Effector memory CD8-positive, alpha-beta T cell (primary cell): ENCODE measurements at regions not wholly inside any gene's neighbourhood (a gene's known extent, or its start where the extent isn't known, plus 50 kb on each side); places are given as distances from the start of the nearest gene placed in this dataset.
A peak's percentile ranks its signal among the peaks of the same experiment; 100 is the strongest.

ENCODE experiments used
- ATAC-seq: fragments of 150-1000 bp; cut with Tn5 transposase; replicated peaks from 2 replicates; pipeline ENCODE4 v1.10.0; 2021; ENCODE audit warnings: mild to moderate bottlenecking, moderate library complexity
- DNase-seq, 3 experiments: peaks; one replicate each; pipeline ENCODE4 v3.0.0; 2021
- H3K27ac Mint-ChIP-seq, 2 donors: one replicate each; pipeline ENCODE4 v1.8.0; 2022; ENCODE audit warnings: mild to moderate bottlenecking in 2 of 2, mixed read lengths in 2 of 2, moderate library complexity in 2 of 2
- H3K27me3 Mint-ChIP-seq, 2 donors: one replicate each; pipeline ENCODE4 v1.8.0; 2022; ENCODE audit warnings: mixed read lengths in 2 of 2
- H3K36me3 Mint-ChIP-seq: one replicate; pipeline ENCODE4 v1.8.0; 2022; ENCODE audit warnings: mild to moderate bottlenecking, moderate library complexity, mixed read lengths; ENCODE audit not compliant: insufficient read depth
- H3K4me1 Mint-ChIP-seq, 2 donors: one replicate each; pipeline ENCODE4 v1.8.0; 2022; ENCODE audit warnings: low read depth in 2 of 2, mixed read lengths in 2 of 2
- H3K4me3 Mint-ChIP-seq, 2 donors: one replicate each; pipeline ENCODE4 v1.8.0; 2022; ENCODE audit warnings: mild to moderate bottlenecking in 2 of 2, mixed read lengths in 2 of 2, moderate library complexity in 2 of 2
- H3K9me3 Mint-ChIP-seq, 2 donors: one replicate each; pipeline ENCODE4 v1.8.0; 2022; ENCODE audit warnings: mixed read lengths in 2 of 2

DNA sequence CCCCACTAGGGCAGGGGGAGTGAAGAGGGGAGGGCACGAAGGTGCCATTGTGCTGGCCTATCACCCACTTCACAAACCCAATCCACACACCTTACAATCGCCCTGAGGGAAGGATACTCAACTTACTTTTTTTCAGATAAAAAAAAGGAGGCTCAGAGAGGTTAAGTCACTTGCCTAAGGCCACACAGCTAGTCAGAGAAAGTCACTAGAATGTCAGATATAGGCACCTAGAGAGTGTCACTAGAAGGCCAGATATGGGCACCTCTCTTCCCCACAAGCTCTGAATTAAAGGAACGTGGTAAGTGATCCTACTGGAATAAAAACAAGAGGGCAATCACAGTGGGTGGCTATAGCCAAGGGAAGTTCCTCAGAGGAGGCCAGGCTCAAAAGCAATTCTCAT is 204.5 kb upstream of the ASIC2 start:
- H3K4me1 Mint-ChIP-seq, result no peaks in the 10 kb centered on the region
- H3K27ac Mint-ChIP-seq, result no peak overlapping the region
- no peak overlapping the region for H3K4me3 Mint-ChIP-seq
- ATAC-seq (no peak), DNase-seq (no peak)
- no peaks in the 10 kb centered on the region for H3K36me3 Mint-ChIP-seq
- peaks cover 21 to 55% of the 10 kb centered on the region in 2 donors for H3K27me3 Mint-ChIP-seq
- no peaks in the 10 kb centered on the region for H3K9me3 Mint-ChIP-seq

DNA sequence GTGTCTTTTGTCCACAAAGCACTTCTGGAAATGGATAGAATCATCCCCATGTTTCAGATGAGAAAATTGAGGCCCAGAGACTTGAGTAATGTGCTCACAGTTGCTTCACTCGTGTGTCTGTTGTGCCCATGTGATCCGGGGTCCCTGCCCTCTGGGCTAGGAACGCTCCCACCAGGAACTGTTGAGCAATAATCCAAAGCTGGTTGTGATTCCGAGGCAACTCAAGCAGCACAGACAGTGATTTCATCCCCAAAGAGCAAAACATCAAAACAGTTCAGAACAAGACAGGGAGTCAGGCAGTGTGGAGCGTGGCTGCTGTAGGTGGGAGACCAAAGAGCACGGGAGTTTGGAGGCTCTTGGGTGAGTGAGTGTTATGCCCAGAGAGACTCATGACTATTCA is 205.0 kb upstream of the ASIC2 start:
- ATAC-seq, result no peak
- Mint-ChIP-seq H3K27ac (no peak overlapping the region), H3K4me1 (no peaks in the 10 kb centered on the region), H3K9me3 (no peaks in the 10 kb centered on the region), H3K4me3 (no peak overlapping the region), H3K27me3 (peaks cover 25 to 57% of the 10 kb centered on the region in 2 donors), H3K36me3 (no peaks in the 10 kb centered on the region)
- no peak for DNase-seq

DNA sequence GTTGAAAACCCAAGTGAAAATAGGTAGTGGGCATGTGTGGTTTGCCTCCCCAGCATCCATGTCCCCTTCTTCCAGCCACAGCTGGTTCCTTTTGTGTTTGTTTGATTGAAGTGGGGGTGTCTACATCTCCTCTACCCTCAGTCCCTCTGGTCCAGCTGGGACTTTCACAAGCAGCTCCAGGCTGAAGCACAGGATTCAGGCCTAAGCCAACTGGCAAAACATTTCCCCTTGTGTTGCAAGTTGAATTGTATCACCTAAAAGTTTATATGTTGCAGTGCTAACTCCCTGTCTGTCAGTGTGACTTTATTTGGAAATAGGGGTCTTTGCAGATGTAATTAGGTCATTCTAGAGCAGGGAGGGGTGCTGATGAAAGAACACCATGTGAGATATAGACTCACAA is 205.9 kb upstream of the ASIC2 start:
- H3K27ac Mint-ChIP-seq, result no peak overlapping the region
- no peak for DNase-seq
- H3K4me3 Mint-ChIP-seq, result no peak overlapping the region
- ATAC-seq, result no peak
- no peaks in the 10 kb centered on the region for H3K36me3 Mint-ChIP-seq
- H3K4me1 Mint-ChIP-seq, result no peaks in the 10 kb centered on the region
- H3K9me3 Mint-ChIP-seq, result no peaks in the 10 kb centered on the region
- H3K27me3 Mint-ChIP-seq, result peaks cover 29 to 58% of the 10 kb centered on the region in 2 donors

DNA sequence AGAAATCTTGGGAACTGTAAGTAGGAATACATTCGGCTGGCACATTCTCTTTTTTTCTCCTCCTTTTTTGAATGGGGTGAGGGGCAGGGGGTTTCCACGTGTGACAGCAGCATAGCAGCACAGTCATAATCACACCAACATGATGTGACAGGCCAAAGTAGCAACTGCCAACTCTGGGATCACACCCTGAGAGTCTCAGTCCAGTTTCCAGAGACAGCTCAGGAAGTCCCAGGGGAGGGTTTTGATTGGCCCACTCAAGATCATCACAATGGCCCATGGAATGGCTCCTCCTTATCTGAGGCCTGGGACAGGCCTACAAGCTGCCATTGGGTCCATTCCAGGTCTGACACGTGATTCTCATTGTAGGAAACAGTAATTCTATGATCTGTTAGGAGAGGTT is 207.1 kb upstream of the ASIC2 start:
- H3K9me3 Mint-ChIP-seq, result peaks cover 0 to 2% of the 10 kb centered on the region in 2 donors
- no peak for ATAC-seq
- DNase-seq, result no peak
- no peak overlapping the region for H3K27ac Mint-ChIP-seq
- peaks cover 36 to 69% of the 10 kb centered on the region in 2 donors for H3K27me3 Mint-ChIP-seq
- no peaks in the 10 kb centered on the region for H3K4me1 Mint-ChIP-seq
- no peaks in the 10 kb centered on the region for H3K36me3 Mint-ChIP-seq
- no peak overlapping the region for H3K4me3 Mint-ChIP-seq

DNA sequence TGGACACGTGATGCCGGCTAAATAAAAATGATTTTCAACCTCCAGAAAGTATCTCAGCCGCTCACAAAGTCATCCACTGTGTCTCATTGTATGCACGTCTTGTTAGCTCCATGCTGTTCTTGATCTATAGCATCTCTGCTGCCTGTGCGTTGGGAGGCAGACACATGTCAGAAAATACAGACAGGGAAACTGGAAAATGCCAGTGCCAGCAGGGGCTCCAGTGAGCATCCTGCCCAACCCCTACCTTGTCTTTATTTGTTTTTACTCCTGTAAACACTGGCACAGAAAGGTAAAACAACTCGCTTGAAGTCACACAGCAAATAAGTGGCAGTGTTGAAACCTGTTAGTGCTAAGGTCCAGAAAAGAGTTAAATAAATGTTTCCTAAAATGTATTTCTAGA is 208.1 kb upstream of the ASIC2 start:
- Mint-ChIP-seq H3K4me1 (no peaks in the 10 kb centered on the region), H3K27me3 (peaks cover 46 to 72% of the 10 kb centered on the region in 2 donors), H3K36me3 (no peaks in the 10 kb centered on the region), H3K27ac (no peak overlapping the region), H3K4me3 (no peak overlapping the region), H3K9me3 (peaks cover 0 to 2% of the 10 kb centered on the region in 2 donors)
- ATAC-seq, result no peak
- no peak for DNase-seq

DNA sequence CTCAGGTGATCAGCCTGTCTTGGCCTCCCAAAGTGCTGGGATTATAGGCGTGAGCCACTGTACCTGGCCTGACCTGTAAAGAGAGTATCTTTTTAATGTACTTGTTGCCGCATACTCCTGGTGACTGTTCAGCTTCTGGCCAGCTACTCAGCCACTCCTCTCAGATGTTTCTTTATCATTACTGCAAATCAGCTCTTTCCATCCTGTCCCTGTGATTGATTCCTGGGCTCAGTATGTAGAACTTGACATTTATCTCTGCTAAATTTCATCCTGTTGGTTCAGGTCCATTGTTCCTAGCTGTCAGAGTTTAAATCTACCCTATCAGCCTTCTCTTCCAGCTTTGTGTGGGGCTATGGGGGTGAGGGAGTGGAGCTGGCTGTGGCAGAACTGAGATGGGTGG is 211.5 kb upstream of the ASIC2 start:
- no peak for ATAC-seq

DNA sequence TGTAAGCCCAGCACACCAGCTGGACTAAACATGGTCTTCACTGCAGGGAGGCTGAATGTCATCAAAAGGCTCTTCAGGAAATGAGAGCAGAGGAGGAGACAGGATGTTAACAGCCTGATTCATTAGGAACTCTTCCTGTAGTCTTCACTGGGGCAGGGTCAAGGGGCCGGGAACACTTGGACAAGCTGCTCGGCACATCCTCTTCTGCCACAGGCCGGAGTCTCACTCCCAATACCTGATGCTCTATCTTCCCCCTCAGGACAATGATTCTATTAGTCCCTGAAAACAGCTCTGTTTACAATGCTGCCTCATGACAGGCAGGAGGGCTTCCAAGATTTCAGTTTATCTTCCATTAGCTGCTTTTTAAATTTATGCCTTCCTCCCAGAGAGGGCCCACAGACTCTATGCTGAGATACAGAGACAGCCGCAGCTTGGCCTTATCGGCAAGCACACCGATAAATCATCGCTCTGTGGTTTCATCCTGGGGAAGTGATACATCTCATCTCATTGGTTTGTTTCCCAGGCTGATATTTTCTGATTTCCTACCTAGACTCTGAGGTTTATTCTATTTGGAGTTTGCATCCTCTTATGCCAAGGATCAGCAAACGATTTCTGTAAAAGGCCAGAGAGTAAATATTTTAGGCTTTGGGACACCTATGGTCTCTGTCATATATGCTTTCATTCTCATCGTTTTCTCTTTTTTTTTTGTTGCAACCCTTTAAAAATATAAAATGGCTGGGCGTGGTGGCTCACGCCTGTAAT is 214.0 kb upstream of the ASIC2 start:
- ATAC-seq, result no peak
- no peak for DNase-seq
- H3K9me3 Mint-ChIP-seq, result peaks cover 0 to 6% of the 10 kb centered on the region in 2 donors
- no peak overlapping the region for H3K4me3 Mint-ChIP-seq
- H3K27ac Mint-ChIP-seq, result no peak overlapping the region
- no peaks in the 10 kb centered on the region for H3K36me3 Mint-ChIP-seq
- H3K27me3 Mint-ChIP-seq, result peaks cover 36 to 78% of the 10 kb centered on the region in 2 donors
- H3K4me1 Mint-ChIP-seq, result peaks cover 8 to 9% of the 10 kb centered on the region in 2 donors

More for the DNA sequence above, 211.5 kb upstream of the ASIC2 start:
- H3K27ac Mint-ChIP-seq, result no peak overlapping the region
- peaks cover 43 to 86% of the 10 kb centered on the region in 2 donors for H3K27me3 Mint-ChIP-seq
- no peak for DNase-seq
- H3K9me3 Mint-ChIP-seq, result peaks cover 0 to 2% of the 10 kb centered on the region in 2 donors
- H3K36me3 Mint-ChIP-seq, result no peaks in the 10 kb centered on the region
- H3K4me3 Mint-ChIP-seq, result no peak overlapping the region
- peaks cover 0 to 2% of the 10 kb centered on the region in 2 donors for H3K4me1 Mint-ChIP-seq

DNA sequence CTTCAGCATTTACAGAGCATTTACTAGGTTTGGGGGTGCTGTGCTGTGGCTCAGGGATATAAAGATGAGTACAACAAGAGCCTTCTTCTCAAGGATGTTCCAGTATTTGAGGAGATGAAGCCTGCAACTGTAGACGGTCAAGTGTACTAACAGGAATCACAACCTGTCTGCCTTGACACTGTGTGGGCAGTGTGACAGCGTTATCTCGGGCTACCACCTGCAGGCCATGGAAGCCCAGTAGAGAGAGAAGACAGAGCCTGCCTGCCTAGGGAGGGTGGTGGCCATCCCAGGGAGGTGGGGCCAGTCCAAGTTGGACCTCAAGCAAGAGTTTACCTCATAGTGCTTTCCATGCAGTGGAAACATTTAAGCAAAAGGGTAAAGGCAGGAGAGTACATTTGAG is 215.1 kb upstream of the ASIC2 start:
- Mint-ChIP-seq H3K36me3 (no peaks in the 10 kb centered on the region), H3K27ac (no peak overlapping the region), H3K27me3 (peaks cover 31 to 66% of the 10 kb centered on the region in 2 donors), H3K4me1 (peaks cover 8 to 9% of the 10 kb centered on the region in 2 donors), H3K4me3 (no peak overlapping the region), H3K9me3 (peaks cover 0 to 6% of the 10 kb centered on the region in 2 donors)
- DNase-seq (no peak), ATAC-seq (no peak)

DNA sequence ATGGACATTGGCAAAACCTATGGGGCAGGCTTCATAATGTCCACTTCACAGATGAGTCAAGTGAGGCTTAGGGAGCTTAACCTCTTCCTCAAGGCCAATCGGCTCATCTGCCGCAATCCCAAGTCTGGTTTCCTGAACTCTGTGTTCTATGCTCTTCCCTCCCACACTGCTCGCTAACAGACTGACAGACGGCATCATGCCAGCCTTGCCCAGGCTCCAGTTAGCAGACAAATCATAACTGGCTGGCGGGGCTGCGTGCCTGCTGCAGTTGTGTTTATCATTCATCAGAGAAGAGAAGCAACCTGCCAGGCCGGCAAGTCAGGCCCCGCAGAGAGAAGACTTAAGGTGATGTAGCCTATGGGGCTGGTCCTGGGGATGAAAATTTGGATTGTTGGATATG is 216.2 kb upstream of the ASIC2 start:
- Mint-ChIP-seq H3K36me3 (no peaks in the 10 kb centered on the region), H3K9me3 (peaks cover 0 to 6% of the 10 kb centered on the region in 2 donors), H3K4me3 (no peak overlapping the region), H3K27me3 (peaks cover 27 to 57% of the 10 kb centered on the region in 2 donors), H3K4me1 (peaks cover 8 to 9% of the 10 kb centered on the region in 2 donors), H3K27ac (no peak overlapping the region)
- ATAC-seq, result no peak
- no peak for DNase-seq

DNA sequence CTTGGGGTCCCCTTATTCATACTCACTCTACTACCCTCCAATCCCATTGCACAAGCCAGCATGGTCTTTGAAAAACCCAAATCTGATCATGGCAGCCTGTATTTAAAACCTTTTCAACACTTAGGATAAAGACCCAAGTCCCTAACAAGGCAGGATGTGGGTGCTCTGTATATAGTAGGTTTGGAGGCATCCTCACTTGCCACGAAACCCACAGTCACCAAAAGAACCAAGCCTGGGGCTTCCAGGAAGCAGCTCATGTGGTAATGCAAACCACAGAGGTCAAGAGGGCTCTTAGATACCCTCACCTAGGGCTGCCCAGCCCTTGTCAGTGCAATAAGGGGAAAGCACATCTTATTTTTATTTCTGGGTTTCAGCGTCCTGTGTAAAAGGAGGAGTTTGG is 218.6 kb upstream of the ASIC2 start:
- Mint-ChIP-seq H3K27ac (no peak overlapping the region), H3K36me3 (no peaks in the 10 kb centered on the region), H3K27me3 (peaks cover 7 to 47% of the 10 kb centered on the region in 2 donors), H3K4me3 (no peak overlapping the region), H3K9me3 (peaks cover 0 to 4% of the 10 kb centered on the region in 2 donors), H3K4me1 (peaks cover 8% of the 10 kb centered on the region in 2 donors)
- peak; percentile 19 for ATAC-seq
- DNase-seq, result no peak

DNA sequence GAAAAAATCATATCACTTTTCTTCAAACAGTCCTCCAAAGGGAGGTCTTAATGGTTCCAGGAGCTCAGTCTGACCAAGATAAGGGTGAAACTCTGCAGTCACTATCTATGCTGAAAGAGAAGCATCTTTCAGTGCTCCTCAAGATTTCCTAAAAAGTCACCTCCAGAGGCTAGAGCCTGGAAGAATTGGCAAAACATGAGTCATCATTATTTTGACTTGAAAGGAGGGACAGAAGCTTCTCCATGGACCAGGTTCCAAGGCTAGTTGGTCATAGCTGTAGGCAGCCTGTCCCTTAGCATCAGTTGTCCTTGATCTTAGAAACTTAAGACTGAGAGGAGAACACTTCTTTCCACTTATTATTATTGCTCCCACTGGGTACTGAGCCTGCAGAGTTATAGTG is 219.0 kb upstream of the ASIC2 start:
- peaks cover 3 to 43% of the 10 kb centered on the region in 2 donors for H3K27me3 Mint-ChIP-seq
- no peak overlapping the region for H3K4me3 Mint-ChIP-seq
- no peak overlapping the region for H3K27ac Mint-ChIP-seq
- H3K4me1 Mint-ChIP-seq, result peaks cover 7 to 8% of the 10 kb centered on the region in 2 donors
- no peak for ATAC-seq
- no peak for DNase-seq
- H3K36me3 Mint-ChIP-seq, result no peaks in the 10 kb centered on the region
- peaks cover 0 to 4% of the 10 kb centered on the region in 2 donors for H3K9me3 Mint-ChIP-seq

DNA sequence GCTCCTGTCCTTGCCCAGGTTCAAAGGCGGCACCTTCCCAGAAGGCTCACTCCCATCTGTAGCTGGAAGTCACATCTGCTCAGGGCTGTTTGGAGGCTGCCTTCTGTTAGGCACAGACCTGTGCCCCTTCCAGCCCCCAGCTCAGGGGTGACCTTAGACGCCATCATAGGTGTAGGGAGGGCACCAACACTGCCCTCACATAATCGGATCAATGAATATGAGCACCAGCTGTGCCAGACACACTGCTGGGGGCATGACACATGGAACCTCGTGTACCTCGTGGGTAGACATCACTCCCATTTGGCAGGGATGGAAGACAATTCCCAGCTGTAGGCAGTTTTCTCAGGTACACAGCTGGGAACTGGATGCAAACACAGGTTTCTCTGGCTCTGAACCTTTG is 220.7 kb upstream of the ASIC2 start:
- H3K4me3 Mint-ChIP-seq, result no peak overlapping the region
- DNase-seq, result no peak
- ATAC-seq, result no peak
- H3K9me3 Mint-ChIP-seq, result peaks cover 0 to 4% of the 10 kb centered on the region in 2 donors
- no peak overlapping the region for H3K27ac Mint-ChIP-seq
- H3K4me1 Mint-ChIP-seq, result peaks cover 7 to 8% of the 10 kb centered on the region in 2 donors
- H3K36me3 Mint-ChIP-seq, result no peaks in the 10 kb centered on the region
- peaks cover 8 to 28% of the 10 kb centered on the region in 2 donors for H3K27me3 Mint-ChIP-seq

DNA sequence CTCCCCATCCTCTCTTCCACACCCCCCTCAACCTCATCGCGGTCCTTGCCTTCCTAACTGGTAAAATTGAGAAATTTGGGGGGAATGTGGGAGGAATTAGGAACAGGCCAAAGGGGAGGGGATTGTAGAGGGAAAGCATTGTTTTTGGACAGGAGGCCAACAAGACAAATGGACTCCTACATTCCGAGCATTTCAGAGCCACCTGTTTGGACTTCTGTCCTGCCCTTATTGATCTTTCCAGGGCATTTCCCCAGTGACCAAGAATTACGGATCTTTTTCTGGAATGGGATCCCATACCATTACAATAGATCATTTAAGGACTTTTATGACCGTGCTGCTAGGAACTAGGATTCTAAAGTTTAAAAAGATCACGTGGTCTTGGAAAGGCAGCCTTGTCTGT is 221.3 kb upstream of the ASIC2 start:
- ATAC-seq (no peak), DNase-seq (no peak)
- H3K4me1 Mint-ChIP-seq, result peaks cover 7 to 8% of the 10 kb centered on the region in 2 donors
- no peak overlapping the region for H3K4me3 Mint-ChIP-seq
- H3K36me3 Mint-ChIP-seq, result no peaks in the 10 kb centered on the region
- H3K9me3 Mint-ChIP-seq, result peaks cover 0 to 4% of the 10 kb centered on the region in 2 donors
- H3K27me3 Mint-ChIP-seq, result peaks cover 14 to 28% of the 10 kb centered on the region in 2 donors
- no peak overlapping the region for H3K27ac Mint-ChIP-seq

DNA sequence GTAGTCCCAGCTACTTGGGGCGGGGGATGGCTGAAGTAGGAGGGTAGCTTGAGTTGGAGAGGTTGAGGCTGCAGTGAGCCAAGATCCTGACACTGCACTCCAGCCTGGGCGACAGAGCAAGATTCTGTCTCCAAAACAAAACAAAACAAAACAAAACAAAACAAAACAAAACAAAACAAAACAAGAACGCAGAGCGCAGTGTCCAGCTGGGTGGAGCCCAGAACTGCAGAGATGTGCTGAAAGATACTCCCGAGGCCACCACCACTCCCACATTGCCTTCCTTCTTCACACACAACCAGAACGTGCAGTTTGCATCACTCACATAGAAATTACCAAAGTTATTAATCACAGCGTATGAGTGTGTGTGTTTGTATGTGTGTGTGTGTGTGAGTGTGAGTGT is 222.9 kb upstream of the ASIC2 start:
- DNase-seq (no peak), ATAC-seq (no peak)
- Mint-ChIP-seq H3K9me3 (peaks cover 0 to 4% of the 10 kb centered on the region in 2 donors), H3K4me3 (no peak overlapping the region), H3K27ac (no peak overlapping the region), H3K27me3 (peaks cover 19 to 38% of the 10 kb centered on the region in 2 donors), H3K4me1 (peaks cover 7 to 8% of the 10 kb centered on the region in 2 donors), H3K36me3 (no peaks in the 10 kb centered on the region)
